ENCODE measurements at regions not wholly inside any gene's neighbourhood (a gene's known extent, or its start where the extent isn't known, plus 50 kb on each side); places are given as distances from the start of the nearest gene placed in this dataset.

GRCh38 chr22:25488244-25489020 lies 76.0 kb upstream of the GRK3 start:
- TF ChIP-seq, protein P1, sequence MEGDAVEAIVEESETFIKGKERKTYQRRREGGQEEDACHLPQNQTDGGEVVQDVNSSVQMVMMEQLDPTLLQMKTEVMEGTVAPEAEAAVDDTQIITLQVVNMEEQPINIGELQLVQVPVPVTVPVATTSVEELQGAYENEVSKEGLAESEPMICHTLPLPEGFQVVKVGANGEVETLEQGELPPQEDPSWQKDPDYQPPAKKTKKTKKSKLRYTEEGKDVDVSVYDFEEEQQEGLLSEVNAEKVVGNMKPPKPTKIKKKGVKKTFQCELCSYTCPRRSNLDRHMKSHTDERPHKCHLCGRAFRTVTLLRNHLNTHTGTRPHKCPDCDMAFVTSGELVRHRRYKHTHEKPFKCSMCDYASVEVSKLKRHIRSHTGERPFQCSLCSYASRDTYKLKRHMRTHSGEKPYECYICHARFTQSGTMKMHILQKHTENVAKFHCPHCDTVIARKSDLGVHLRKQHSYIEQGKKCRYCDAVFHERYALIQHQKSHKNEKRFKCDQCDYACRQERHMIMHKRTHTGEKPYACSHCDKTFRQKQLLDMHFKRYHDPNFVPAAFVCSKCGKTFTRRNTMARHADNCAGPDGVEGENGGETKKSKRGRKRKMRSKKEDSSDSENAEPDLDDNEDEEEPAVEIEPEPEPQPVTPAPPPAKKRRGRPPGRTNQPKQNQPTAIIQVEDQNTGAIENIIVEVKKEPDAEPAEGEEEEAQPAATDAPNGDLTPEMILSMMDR (IDR thresholded peaks at IDR 0.05; ENCODE audit: borderline replicate concordance, insufficient read depth, low read depth, low read length): no peak
- no peak overlapping the region for H3K4me3 ChIP-seq (ENCODE audit: low read depth, low read length)

DNA sequence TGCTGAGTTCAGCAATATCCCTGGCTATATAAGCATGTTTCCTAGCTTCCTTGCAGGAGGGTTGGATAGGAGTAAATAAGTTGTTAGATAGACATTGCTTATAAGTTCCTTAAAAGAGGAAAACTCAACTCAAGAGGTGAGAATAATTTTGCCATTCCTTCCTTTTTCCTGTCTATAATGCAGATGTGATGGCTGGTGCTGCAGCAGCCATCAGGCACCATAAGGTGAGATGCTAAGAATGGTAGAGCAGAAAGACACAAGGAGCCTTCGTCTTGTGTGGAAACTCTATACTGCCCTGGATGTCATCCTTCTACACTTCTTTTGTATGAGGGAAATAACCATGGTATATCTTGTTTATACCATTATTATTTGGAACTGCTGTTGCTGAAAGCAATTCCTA lies 74.5 kb upstream of the GRK3 start:
- TF ChIP-seq, protein P1 (IDR thresholded peaks at IDR 0.05; ENCODE audit: borderline replicate concordance, insufficient read depth, low read depth, low read length): no peak
- no peak overlapping the region for H3K4me3 ChIP-seq (ENCODE audit: low read depth, low read length)

GRCh38 chr22:25490896-25491295 lies 73.6 kb upstream of the GRK3 start:
- TF ChIP-seq, protein P1 (IDR thresholded peaks at IDR 0.05; ENCODE audit: borderline replicate concordance, insufficient read depth, low read depth, low read length): no peak
- H3K4me3 ChIP-seq (ENCODE audit: low read depth, low read length): no peak overlapping the region

- no peak overlapping the region for H3K4me3 ChIP-seq (ENCODE audit: low read depth, low read length)
- TF ChIP-seq, protein P1 (IDR thresholded peaks at IDR 0.05; ENCODE audit: borderline replicate concordance, insufficient read depth, low read depth, low read length): no peak
Measured at GRCh38 chr22:25492162-25492561, 72.3 kb upstream of the GRK3 start.

- TF ChIP-seq, protein P1 (IDR thresholded peaks at IDR 0.05; ENCODE audit: borderline replicate concordance, insufficient read depth, low read depth, low read length): no peak
- no peak overlapping the region for H3K4me3 ChIP-seq (ENCODE audit: low read depth, low read length)
Measured at GRCh38 chr22:25492841-25493734, 71.4 kb upstream of the GRK3 start.

DNA sequence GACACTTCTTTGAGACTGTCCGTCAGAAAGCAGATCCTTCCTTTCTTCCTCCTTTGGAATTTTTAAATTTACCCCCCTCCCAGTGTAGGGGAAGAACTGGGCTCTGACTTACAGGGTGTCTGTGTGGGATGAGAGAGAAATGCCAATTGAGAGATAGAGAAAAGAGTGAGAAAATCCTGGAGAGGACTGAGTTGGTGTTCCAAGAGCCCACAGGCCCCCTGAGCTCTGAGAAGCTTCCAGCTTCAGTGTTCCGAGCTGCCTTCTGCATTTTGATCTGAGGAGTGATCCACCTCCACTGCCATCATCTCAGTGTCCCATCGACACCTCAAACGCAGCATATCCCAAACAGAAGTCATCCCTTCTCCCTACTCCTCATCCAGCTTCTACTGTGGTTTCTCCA lies 70.7 kb upstream of the GRK3 start:
- TF ChIP-seq, protein P1 (IDR thresholded peaks at IDR 0.05; ENCODE audit: borderline replicate concordance, insufficient read depth, low read depth, low read length): no peak
- H3K4me3 ChIP-seq (ENCODE audit: low read depth, low read length): no peak overlapping the region

Measured in GM12875 (cell line).